IPS-18a (cell line): ENCODE measurements at regions not wholly inside any gene's neighbourhood (a gene's known extent, or its start where the extent isn't known, plus 50 kb on each side); places are given as distances from the start of the nearest gene placed in this dataset.

Experiments
- H3K27ac ChIP-seq: one replicate; pipeline ENCODE4 v1.5.1; 2013; ENCODE audit warnings: low read length
- H3K27me3 ChIP-seq: one replicate; pipeline ENCODE4 v1.6.1; 2013; ENCODE audit warnings: mild to moderate bottlenecking, low read length; ENCODE audit not compliant: control insufficient read depth, insufficient read depth
- H3K36me3 ChIP-seq: one replicate; pipeline ENCODE4 v1.6.1; 2013; ENCODE audit warnings: low read depth, low read length; ENCODE audit not compliant: control insufficient read depth
- H3K4me1 ChIP-seq: one replicate; pipeline ENCODE4 v1.6.1; 2013; ENCODE audit warnings: low read depth, low read length; ENCODE audit not compliant: control insufficient read depth
- H3K4me3 ChIP-seq: one replicate; pipeline ENCODE4 v1.5.1; 2013; ENCODE audit warnings: low read length
- H3K9ac ChIP-seq: one replicate; pipeline ENCODE4 v1.6.1; 2013; ENCODE audit warnings: mild to moderate bottlenecking, low read length, moderate library complexity
- H3K9me3 ChIP-seq: one replicate; pipeline ENCODE4 v1.6.1; 2013; ENCODE audit warnings: low read depth, low read length; ENCODE audit not compliant: control insufficient read depth

- Histone ChIP-seq H3K4me3 (no peak overlapping the region), H3K4me1 (no peaks in the 10 kb centered on the region), H3K27ac (no peak overlapping the region), H3K36me3 (no peaks in the 10 kb centered on the region), H3K9ac (no peak overlapping the region), H3K9me3 (no peaks in the 10 kb centered on the region), H3K27me3 (no peaks in the 10 kb centered on the region)
These were observed 151.2 kb upstream of the CRY1 start for GRCh38 chr12:107244584-107244983.

- H3K27ac ChIP-seq = no peak overlapping the region
- no peaks in the 10 kb centered on the region for H3K36me3 ChIP-seq
- no peaks in the 10 kb centered on the region for H3K4me1 ChIP-seq
These were observed 154.3 kb upstream of the CRY1 start for GRCh38 chr12:107247650-107248049.

DNA sequence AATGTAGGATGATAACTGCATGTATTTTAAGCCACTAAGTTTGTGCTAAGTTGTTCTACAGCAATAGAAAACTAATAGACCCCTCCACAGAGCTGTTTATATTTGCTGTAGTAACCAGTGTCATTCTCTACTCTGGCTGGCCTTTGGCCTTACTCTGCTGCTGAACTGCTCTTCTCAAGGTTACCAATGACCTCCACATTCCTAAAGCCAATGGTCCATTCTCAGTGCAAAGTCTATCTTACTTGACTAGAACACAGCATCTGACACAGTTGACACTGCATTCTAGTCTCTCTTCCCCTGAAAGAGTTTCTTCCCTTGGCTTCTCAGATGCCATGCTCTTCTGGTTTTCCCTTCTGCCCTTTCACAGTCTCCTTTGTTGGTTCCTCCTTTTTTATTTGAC, 154.8 kb upstream of the CRY1 start:
- Histone ChIP-seq H3K27me3 (no peaks in the 10 kb centered on the region), H3K4me3 (no peak overlapping the region), H3K9ac (no peak overlapping the region), H3K4me1 (no peaks in the 10 kb centered on the region), H3K9me3 (no peaks in the 10 kb centered on the region), H3K27ac (no peak overlapping the region), H3K36me3 (no peaks in the 10 kb centered on the region)

More at GRCh38 chr12:107247650-107248049, 154.3 kb upstream of the CRY1 start:
- Histone ChIP-seq H3K4me3 (no peak overlapping the region), H3K9me3 (no peaks in the 10 kb centered on the region), H3K9ac (no peak overlapping the region), H3K27me3 (no peaks in the 10 kb centered on the region)

DNA sequence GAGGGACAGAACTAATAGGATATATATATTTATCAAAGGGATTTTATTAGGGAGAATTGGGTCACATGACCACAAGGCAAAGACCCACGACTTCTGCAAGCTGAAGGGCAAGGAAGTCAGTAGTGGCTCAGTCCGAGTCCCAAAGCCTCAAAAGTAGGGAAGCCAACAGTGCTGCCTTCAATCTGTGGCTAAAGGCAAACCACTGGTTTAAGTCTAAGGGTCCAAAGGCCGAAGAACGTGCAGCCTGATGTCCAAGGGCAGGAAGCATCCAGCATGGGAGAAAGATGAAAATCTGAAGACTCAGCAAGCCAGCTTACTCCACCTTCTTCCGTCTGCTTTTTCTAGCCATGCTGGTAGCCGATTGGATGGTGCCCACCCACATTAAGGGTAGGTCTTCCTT, 157.9 kb upstream of the CRY1 start:
- Histone ChIP-seq H3K36me3 (no peaks in the 10 kb centered on the region), H3K4me1 (no peaks in the 10 kb centered on the region), H3K4me3 (no peak overlapping the region), H3K27me3 (no peaks in the 10 kb centered on the region), H3K9ac (no peak overlapping the region), H3K27ac (no peak overlapping the region), H3K9me3 (no peaks in the 10 kb centered on the region)

DNA sequence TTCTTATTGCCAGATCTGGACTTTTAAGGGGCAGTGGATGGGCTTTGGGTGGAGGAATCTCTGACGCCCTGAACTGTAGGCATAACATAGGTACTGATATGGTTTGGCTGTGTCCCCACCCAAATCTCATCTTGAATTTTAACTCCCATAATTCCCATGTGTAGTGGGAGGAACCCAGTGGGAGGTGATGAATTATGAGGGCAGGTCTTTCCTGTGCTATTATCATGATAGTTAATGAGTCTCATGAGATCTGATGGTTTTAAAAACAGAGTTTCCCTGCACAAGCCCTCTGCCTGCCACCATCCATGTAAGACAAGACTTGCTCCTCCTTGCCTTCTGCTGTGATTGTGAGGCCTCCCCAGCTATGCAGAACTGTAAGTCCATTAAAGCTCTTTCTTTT, 160.0 kb upstream of the CRY1 start:
- H3K27me3 ChIP-seq = no peaks in the 10 kb centered on the region
- H3K27ac ChIP-seq = no peak overlapping the region
- H3K4me1 ChIP-seq = no peaks in the 10 kb centered on the region
- no peaks in the 10 kb centered on the region for H3K9me3 ChIP-seq
- H3K4me3 ChIP-seq = no peak overlapping the region
- no peak overlapping the region for H3K9ac ChIP-seq
- no peaks in the 10 kb centered on the region for H3K36me3 ChIP-seq

- Histone ChIP-seq H3K4me3 (no peak overlapping the region), H3K9ac (no peak overlapping the region), H3K27me3 (no peaks in the 10 kb centered on the region), H3K9me3 (no peaks in the 10 kb centered on the region), H3K36me3 (no peaks in the 10 kb centered on the region), H3K4me1 (no peaks in the 10 kb centered on the region), H3K27ac (no peak overlapping the region)
These were observed 161.0 kb upstream of the CRY1 start for GRCh38 chr12:107254258-107254856.

DNA sequence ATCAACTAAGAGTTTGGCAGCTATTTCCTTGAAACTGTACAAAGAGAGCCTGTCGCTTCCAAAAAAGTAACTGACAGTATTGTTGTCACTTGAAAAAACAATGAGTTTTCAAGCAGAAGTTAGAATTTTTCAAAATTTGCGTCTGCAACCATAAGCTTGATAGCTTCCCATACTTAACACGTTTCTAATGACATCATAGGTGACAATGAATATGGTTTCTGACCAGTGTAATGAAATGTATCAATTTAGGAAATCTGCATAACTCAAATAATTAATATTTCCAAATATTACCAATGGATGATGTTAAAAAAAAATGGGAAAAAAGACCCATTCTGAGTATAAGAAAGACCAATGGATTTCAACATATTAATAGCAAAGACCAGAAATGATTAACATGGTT, 165.4 kb upstream of the CRY1 start:
- no peaks in the 10 kb centered on the region for H3K9me3 ChIP-seq
- H3K9ac ChIP-seq = no peak overlapping the region
- no peaks in the 10 kb centered on the region for H3K27me3 ChIP-seq
- no peaks in the 10 kb centered on the region for H3K4me1 ChIP-seq
- no peak overlapping the region for H3K27ac ChIP-seq
- no peak overlapping the region for H3K4me3 ChIP-seq
- no peaks in the 10 kb centered on the region for H3K36me3 ChIP-seq

- H3K4me1 ChIP-seq = no peaks in the 10 kb centered on the region
- H3K9ac ChIP-seq = no peak overlapping the region
- H3K27ac ChIP-seq = no peak overlapping the region
- H3K27me3 ChIP-seq = no peaks in the 10 kb centered on the region
- no peaks in the 10 kb centered on the region for H3K9me3 ChIP-seq
- H3K36me3 ChIP-seq = no peaks in the 10 kb centered on the region
- no peak overlapping the region for H3K4me3 ChIP-seq
These were observed 170.6 kb upstream of the CRY1 start for GRCh38 chr12:107263980-107264379.

GRCh38 chr12:107264667-107265066, 171.3 kb upstream of the CRY1 start:
- Histone ChIP-seq H3K9ac (no peak overlapping the region), H3K4me1 (no peaks in the 10 kb centered on the region), H3K4me3 (no peak overlapping the region), H3K27me3 (no peaks in the 10 kb centered on the region), H3K9me3 (no peaks in the 10 kb centered on the region), H3K36me3 (no peaks in the 10 kb centered on the region), H3K27ac (no peak overlapping the region)

- Histone ChIP-seq H3K27me3 (no peaks in the 10 kb centered on the region), H3K4me1 (no peaks in the 10 kb centered on the region), H3K4me3 (no peak overlapping the region), H3K36me3 (no peaks in the 10 kb centered on the region), H3K9ac (no peak overlapping the region), H3K27ac (no peak overlapping the region), H3K9me3 (no peaks in the 10 kb centered on the region)
These were observed 174.3 kb upstream of the CRY1 start for GRCh38 chr12:107267604-107268003.

DNA sequence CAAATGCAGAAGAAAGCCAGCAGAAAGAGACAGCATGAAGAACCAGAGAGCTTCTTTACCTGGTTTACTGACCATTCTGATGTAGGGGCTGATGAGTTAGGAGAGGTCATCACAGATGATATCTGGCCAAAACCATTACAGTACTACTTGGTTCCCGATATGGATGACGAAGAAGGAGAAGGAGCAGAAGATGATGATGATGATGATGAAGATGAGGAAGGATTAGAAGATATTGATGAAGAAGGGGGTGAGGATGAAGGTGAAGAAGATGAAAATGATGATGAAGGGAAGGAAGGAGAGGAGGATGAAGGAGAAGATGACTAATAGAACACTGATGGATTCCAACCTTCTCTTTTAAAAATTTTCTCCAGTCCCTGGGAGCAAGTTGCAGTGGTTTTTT, 178.2 kb upstream of the CRY1 start:
- no peaks in the 10 kb centered on the region for H3K27me3 ChIP-seq
- no peaks in the 10 kb centered on the region for H3K36me3 ChIP-seq
- no peaks in the 10 kb centered on the region for H3K4me1 ChIP-seq
- no peak overlapping the region for H3K4me3 ChIP-seq
- H3K9me3 ChIP-seq = no peaks in the 10 kb centered on the region
- no peak overlapping the region for H3K27ac ChIP-seq
- H3K9ac ChIP-seq = no peak overlapping the region

GRCh38 chr12:107275530-107275929, 182.2 kb upstream of the CRY1 start:
- H3K9ac ChIP-seq = no peak overlapping the region
- H3K27ac ChIP-seq = no peak overlapping the region
- H3K4me3 ChIP-seq = no peak overlapping the region
- H3K36me3 ChIP-seq = no peaks in the 10 kb centered on the region
- no peaks in the 10 kb centered on the region for H3K27me3 ChIP-seq
- no peaks in the 10 kb centered on the region for H3K9me3 ChIP-seq
- no peaks in the 10 kb centered on the region for H3K4me1 ChIP-seq
